ENCODE measurements at regions not wholly inside any gene's neighbourhood (a gene's known extent, or its start where the extent isn't known, plus 50 kb on each side); places are given as distances from the start of the nearest gene placed in this dataset.

GRCh38 chr4:126027601-126028000 lies 712.8 kb downstream of the FAT4 start:
- no peak for DNase-seq (ENCODE audit: low read depth, low spot score)

DNA sequence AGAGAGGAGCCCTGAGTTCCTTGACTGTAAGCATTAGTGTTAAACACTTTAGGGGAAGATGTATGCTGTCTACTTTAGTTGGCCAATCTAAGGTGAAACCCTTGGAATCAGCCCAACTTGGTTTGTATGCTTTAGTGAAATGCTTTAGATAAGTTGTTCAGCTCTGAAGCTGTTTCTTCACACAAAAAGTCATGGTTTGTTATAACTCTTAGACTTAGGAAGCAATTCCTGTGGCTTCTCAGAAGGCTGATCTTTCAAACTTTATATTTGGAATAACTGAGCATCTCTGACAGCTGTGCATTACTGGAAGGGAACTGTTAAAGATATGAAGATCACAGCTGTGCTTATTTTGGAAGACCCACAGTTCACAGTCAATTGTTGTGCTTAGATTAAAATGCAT lies 714.1 kb downstream of the FAT4 start:
- peak; percentile 41 for DNase-seq (ENCODE audit: low read depth, low spot score)

GRCh38 chr4:126037231-126037630 lies 722.5 kb downstream of the FAT4 start:
- DNase-seq (ENCODE audit: low read depth, low spot score) = no peak

DNA sequence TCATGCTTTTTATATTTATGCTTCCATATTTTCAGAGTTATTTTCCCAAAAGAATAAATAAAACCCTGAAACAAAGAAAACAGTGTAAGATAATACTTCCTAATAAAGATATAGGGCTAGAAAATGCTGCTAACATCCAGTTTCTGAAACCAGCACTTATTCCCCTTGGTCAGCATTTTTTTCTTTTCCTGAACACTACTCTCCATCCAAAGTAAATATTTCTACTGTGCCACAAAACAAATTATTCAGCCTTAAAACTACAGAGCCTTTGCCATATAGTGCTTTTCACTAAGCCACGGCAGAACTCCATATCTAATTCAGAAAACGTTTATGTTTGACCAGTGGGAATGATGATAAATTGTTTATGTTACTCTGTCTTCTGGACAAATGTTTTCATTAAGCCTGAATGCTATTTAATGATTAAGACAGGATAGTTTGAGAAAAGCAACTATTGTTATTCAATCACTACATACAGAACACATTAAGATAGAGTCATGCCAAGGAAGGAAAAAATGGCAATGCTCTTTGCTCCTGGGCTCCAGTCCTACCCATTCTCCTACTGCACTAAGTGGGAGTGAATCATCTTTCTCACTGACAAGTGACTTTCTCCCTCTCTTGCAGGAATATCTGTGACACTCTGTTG lies 723.9 kb downstream of the FAT4 start:
- peak; percentile 39 for DNase-seq (ENCODE audit: low read depth, low spot score)

- DNase-seq (ENCODE audit: low read depth, low spot score) = no peak
Observed at GRCh38 chr4:126046081-126046614, 731.4 kb downstream of the FAT4 start.

DNA sequence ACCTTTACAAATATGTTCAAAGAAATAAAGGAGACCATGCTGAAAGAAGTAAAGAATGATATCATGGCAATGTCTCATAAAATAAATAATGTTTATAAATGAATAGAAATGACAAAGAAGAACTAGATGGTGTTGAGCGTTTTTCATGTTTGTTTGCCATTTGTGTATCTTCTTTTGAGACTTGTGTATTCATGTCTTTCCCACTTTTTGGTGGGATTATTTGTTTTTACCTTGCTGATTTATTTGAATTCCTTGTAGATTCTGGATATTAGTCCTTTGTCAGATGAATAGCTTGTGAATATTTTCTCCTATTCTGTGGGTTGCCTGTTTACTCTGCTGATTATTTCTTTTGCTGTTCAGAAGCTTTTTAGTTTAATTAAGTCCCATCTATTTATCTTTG lies 732.4 kb downstream of the FAT4 start:
- DNase-seq (ENCODE audit: low read depth, low spot score) = no peak

- DNase-seq (ENCODE audit: low read depth, low spot score) = no peak
Observed at GRCh38 chr4:126051689-126052424, 737.1 kb downstream of the FAT4 start.

- DNase-seq (ENCODE audit: low read depth, low spot score) = no peak
Observed at GRCh38 chr4:126056116-126056650, 741.4 kb downstream of the FAT4 start.

- DNase-seq (ENCODE audit: low read depth, low spot score) = no peak
Observed at GRCh38 chr4:126057371-126057770, 742.6 kb downstream of the FAT4 start.

GRCh38 chr4:126058596-126058995 lies 743.8 kb downstream of the FAT4 start:
- DNase-seq (ENCODE audit: low read depth, low spot score) = no peak

DNA sequence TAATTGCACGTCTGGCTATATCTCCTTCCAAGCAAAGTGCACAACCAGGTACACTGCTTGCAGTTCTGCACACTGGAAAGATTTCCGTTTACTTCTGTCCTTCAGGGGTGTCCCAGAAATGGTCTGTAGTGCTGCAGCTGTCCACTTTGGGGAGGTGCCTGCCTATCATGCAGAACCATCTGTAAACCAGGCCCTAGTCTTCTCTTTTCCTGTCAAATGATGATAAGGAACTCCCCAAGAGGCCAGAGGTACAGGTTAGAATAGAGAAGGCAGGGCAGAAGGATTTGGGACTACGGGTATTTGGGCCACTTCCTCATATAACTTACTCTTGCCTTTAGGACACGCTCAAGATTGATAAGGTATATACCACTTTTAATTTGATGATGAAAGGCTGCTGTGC lies 746.9 kb downstream of the FAT4 start:
- no peak for DNase-seq (ENCODE audit: low read depth, low spot score)

GRCh38 chr4:126065016-126065415 lies 750.3 kb downstream of the FAT4 start:
- no peak for DNase-seq (ENCODE audit: low read depth, low spot score)

GRCh38 chr4:126071346-126072333 lies 756.9 kb downstream of the FAT4 start:
- peak; percentile 70 for DNase-seq (ENCODE audit: low read depth, low spot score)

DNA sequence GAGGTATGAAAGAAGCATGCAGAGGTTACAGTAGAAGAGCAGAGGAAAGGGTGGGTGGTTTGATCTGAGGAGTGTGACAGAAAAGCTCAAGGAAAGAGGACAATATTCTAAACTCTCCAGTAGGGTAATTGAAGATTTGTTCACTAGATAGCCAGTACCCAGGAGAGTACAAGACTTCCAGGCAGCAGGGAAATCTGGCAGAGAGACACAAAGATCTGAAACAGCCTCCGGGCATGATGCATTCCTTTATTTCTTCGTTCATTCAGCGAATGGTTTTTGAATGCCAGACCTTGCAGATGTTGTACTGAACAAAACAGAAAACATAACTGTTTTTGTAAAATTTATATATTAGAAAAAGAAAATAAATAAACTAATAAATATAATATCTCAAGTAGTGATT lies 766.6 kb downstream of the FAT4 start:
- no peak for DNase-seq (ENCODE audit: low read depth, low spot score)

- DNase-seq (ENCODE audit: low read depth, low spot score) = no peak
Observed at GRCh38 chr4:126086041-126086440, 771.3 kb downstream of the FAT4 start.

- DNase-seq (ENCODE audit: low read depth, low spot score) = no peak
Observed at GRCh38 chr4:126087101-126087500, 772.3 kb downstream of the FAT4 start.

- DNase-seq (ENCODE audit: low read depth, low spot score) = no peak
Observed at GRCh38 chr4:126097155-126097799, 782.5 kb downstream of the FAT4 start.

GRCh38 chr4:126106658-126107057 lies 791.9 kb downstream of the FAT4 start:
- DNase-seq (ENCODE audit: low read depth, low spot score) = no peak

GRCh38 chr4:126109836-126110235 lies 795.1 kb downstream of the FAT4 start:
- DNase-seq (ENCODE audit: low read depth, low spot score) = no peak

DNA sequence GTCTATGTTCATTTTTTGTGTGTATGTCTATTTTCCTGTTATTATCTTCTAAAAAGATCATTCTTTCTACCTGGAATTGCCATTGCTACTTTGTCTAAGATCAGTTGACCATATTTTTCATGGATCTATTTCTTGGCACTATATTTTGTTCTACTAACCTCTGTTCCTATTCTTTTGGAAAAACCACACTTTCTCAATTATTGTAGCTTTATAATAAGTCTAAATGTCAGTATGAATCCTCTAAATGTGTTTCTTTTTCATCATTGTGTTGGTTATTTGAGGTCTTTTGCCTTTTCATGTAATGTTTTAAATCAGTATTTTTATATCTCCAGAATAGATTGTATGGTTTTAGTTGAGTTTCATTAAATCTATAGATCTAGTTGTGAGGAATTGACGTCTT lies 798.3 kb downstream of the FAT4 start:
- no peak for DNase-seq (ENCODE audit: low read depth, low spot score)
